ENCODE measurements at regions not wholly inside any gene's neighbourhood (a gene's known extent, or its start where the extent isn't known, plus 50 kb on each side); places are given as distances from the start of the nearest gene placed in this dataset.

DNA sequence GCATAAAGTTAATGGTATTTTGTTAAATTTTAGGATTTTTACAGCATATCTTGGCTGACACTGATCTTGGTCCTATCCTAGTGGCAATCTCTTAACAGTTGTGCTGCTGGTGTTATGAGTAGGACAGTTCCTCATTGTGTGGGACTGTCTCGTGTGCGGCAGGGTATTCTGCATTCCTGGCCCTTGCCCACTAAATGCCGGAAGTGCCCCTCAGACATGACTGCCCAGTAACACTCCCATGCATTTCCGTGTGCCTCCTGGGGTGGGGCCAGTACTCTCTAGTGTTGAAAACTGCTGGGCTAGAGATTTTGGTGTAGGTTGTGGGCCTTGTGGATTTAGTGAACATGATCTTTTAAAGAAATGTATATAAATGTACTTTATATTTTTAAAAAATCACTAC, 227.1 kb upstream of the DMRT1 start:
- no peaks in the 10 kb centered on the region for H3K36me3 ChIP-seq
- H3K9me3 ChIP-seq = no peaks in the 10 kb centered on the region
- H3K27ac ChIP-seq = peak overlapping the region in 1 of 2 donors; percentile 26
- 29 to 32% (median 32%) methylated on average over 4 of the region's 4 CpGs for WGBS, 3 donors
- DNase-seq = no peak
- intact Hi-C loops (cut with DNase I) = loop anchor here in 3 of 4 donors (5.0 to 10.0 kb wide), 4 partner anchors 60 to 230 kb away; no protein-coding TSS in a partner anchor
- no peak overlapping the region for H3K4me3 ChIP-seq
- peaks cover 5% of the 10 kb centered on the region for H3K4me1 ChIP-seq (ENCODE audit: insufficient read depth)
- no peaks in the 10 kb centered on the region for H3K27me3 ChIP-seq
- TF ChIP-seq EP300 (IDR thresholded peaks at IDR 0.05) (no peak), CTCF (IDR thresholded peaks at IDR 0.05) (no peak), POLR2A (IDR thresholded peaks at IDR 0.05) (no peak)

GRCh38 chr9:615756-616155, 225.7 kb upstream of the DMRT1 start:
- H3K27ac ChIP-seq = no peak overlapping the region
- intact Hi-C loops (cut with DNase I) = loop anchor here in 2 of 4 donors (5.0 to 10.0 kb wide), 3 partner anchors 59 to 231 kb away; no protein-coding TSS in a partner anchor
- no peaks in the 10 kb centered on the region for H3K27me3 ChIP-seq
- TF ChIP-seq CTCF (IDR thresholded peaks at IDR 0.05) (no peak), EP300 (IDR thresholded peaks at IDR 0.05) (no peak), POLR2A (IDR thresholded peaks at IDR 0.05) (no peak)
- H3K36me3 ChIP-seq = no peaks in the 10 kb centered on the region
- H3K9me3 ChIP-seq = no peaks in the 10 kb centered on the region
- no peak for DNase-seq
- peaks cover 5% of the 10 kb centered on the region for H3K4me1 ChIP-seq (ENCODE audit: insufficient read depth)
- 97% methylated on average over 3 of the region's 3 CpGs for WGBS, 3 donors
- no peak overlapping the region for H3K4me3 ChIP-seq

DNA sequence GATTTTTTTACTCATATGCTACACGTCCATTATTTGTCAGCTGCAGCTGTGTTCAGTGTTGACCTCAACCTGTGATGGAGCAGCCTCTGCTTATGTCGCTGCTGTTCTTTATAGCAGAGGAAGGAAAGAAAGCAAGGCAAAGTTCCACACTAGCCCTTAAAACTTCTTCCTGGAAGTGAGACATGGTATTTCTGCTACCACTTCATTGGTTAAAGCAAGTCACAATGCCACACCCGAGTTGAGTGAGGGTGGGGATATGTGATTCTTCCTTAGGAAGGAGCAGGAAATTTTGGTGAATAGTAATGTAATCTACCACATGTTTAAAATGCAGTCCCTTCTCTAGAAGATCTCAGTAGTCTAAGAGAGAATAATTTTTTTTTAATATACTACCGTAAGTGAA, 224.8 kb upstream of the DMRT1 start:
- DNase-seq = no peak
- 79 to 87% (median 84%) methylated on average over 4 of the region's 4 CpGs for WGBS, 3 donors
- intact Hi-C loops (cut with DNase I) = loop anchor here in 2 of 4 donors (5.0 to 10.0 kb wide), 3 partner anchors 58 to 232 kb away; no protein-coding TSS in a partner anchor
- Histone ChIP-seq H3K36me3 (no peaks in the 10 kb centered on the region), H3K4me1 (ENCODE audit: insufficient read depth) (peaks cover 5% of the 10 kb centered on the region), H3K27ac (no peak overlapping the region), H3K27me3 (no peaks in the 10 kb centered on the region), H3K4me3 (no peak overlapping the region), H3K9me3 (no peaks in the 10 kb centered on the region)
- no peak for TF ChIP-seq CTCF (IDR thresholded peaks at IDR 0.05)
- no peak for TF ChIP-seq POLR2A (IDR thresholded peaks at IDR 0.05)
- no peak for TF ChIP-seq EP300 (IDR thresholded peaks at IDR 0.05)

DNA sequence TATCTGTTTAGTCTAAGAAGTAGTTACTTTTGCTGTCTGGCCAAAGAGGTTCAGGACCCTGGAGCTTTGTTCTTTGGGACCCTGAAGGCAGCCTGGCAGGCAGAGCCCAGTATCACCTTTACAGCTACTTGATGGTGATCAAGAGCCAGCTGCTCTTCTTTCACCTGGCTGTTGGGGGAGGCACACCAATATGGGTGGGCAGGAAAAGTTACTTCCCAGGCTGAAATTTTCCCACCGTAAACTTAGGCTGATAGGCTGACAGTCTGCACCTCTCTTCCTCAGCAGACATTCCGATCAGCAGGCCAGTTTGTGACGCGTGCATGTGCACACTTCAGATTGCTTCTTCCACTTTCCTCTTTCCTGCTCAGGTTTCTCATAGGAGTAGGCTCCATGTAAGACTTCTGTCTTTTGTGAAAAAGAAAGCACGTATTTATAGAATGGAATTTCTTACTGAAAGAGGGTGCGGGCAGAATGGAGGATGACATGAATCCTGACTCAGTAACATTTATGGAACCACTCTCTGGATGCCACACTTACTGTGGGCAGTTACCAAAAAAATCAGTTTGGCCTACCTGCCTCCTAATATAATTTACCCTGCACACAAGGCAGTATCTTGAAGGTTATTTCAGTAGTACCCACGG, 223.9 kb upstream of the DMRT1 start:
- no peak for TF ChIP-seq EP300 (IDR thresholded peaks at IDR 0.05)
- TF ChIP-seq POLR2A (IDR thresholded peaks at IDR 0.05) = no peak
- TF ChIP-seq CTCF (IDR thresholded peaks at IDR 0.05) = no peak
- no peak for DNase-seq
- WGBS, 3 donors = 79 to 87% (median 84%) methylated on average over 7 of the region's 7 CpGs
- Histone ChIP-seq H3K27ac (no peak overlapping the region), H3K36me3 (no peaks in the 10 kb centered on the region), H3K27me3 (no peaks in the 10 kb centered on the region), H3K4me3 (no peak overlapping the region), H3K4me1 (ENCODE audit: insufficient read depth) (peaks cover 5% of the 10 kb centered on the region), H3K9me3 (no peaks in the 10 kb centered on the region)
- intact Hi-C loops (cut with DNase I) = loop anchor here in 2 of 4 donors (5.0 to 10.0 kb wide), 3 partner anchors 57 to 233 kb away; no protein-coding TSS in a partner anchor
